ENCODE measurements at regions not wholly inside any gene's neighbourhood (a gene's known extent, or its start where the extent isn't known, plus 50 kb on each side); places are given as distances from the start of the nearest gene placed in this dataset.
A peak's percentile ranks its signal among the peaks of the same experiment; 100 is the strongest.

GRCh38 chr2:157936406-157936805 lies 60.3 kb upstream of the ACVR1 start:
- Histone ChIP-seq H2BK120ac (ENCODE audit: low read depth, low read length) (no peak overlapping the region), H3K14ac (ENCODE audit: low read length in 2 of 2) (no peak overlapping the region), H2BK12ac (ENCODE audit: low read length in 2 of 2) (no peak overlapping the region), H3K4me2 (ENCODE audit: low read length, poor library complexity, severe bottlenecking) (no peak overlapping the region), H3K23ac (ENCODE audit: low read length in 2 of 2) (no peak overlapping the region), H3K18ac (ENCODE audit: low read depth in 1 of 2, low read length in 2 of 2) (no peak overlapping the region), H3K27ac (ENCODE audit: low read length, poor library complexity, severe bottlenecking) (no peak overlapping the region), H4K8ac (ENCODE audit: low read length) (no peak overlapping the region), H3K79me1 (replicated peaks; ENCODE audit: low read length, poor library complexity, severe bottlenecking) (no peaks in the 10 kb centered on the region), H3K36me3 (ENCODE audit: control insufficient read depth in 1 of 2, insufficient read depth in 2 of 2, low read depth in 1 of 2, low read length in 2 of 2) (no peaks in the 10 kb centered on the region), H3K4me1 (ENCODE audit: control insufficient read depth, insufficient read depth, low read depth, low read length) (peaks cover 4% of the 10 kb centered on the region), H2BK15ac (ENCODE audit: low read depth, poor library complexity, severe bottlenecking) (no peak overlapping the region), H3K4ac (ENCODE audit: low read depth in 1 of 2, low read length in 2 of 2) (no peak overlapping the region), H3K9me3 (ENCODE audit: control insufficient read depth, low read length) (no peaks in the 10 kb centered on the region), H3K9ac (ENCODE audit: low read length) (no peak overlapping the region), H2AK5ac (ENCODE audit: low read length, severe bottlenecking) (no peak overlapping the region), H2AFZ (ENCODE audit: low read depth, low read length) (no peak overlapping the region), H4K91ac (ENCODE audit: low read length) (no peak overlapping the region), H3K27me3 (ENCODE audit: control insufficient read depth in 1 of 2, insufficient read depth in 1 of 2, low read length in 2 of 2) (peaks cover 0 to 6% of the 10 kb centered on the region in 2 experiments), H2BK5ac (ENCODE audit: low read depth, low read length, poor library complexity, severe bottlenecking) (no peak overlapping the region), H3K4me3 (ENCODE audit: insufficient read depth in 1 of 2, low read depth in 1 of 2, low read length in 2 of 2) (no peak overlapping the region)
- DNase-seq = no peak
- WGBS = 60% methylated on average over 1 of the region's 1 CpG

- no peak overlapping the region for H3K14ac ChIP-seq (ENCODE audit: low read length in 2 of 2)
- H2AK5ac ChIP-seq (ENCODE audit: low read length, severe bottlenecking) = no peak overlapping the region
- no peaks in the 10 kb centered on the region for H3K36me3 ChIP-seq (ENCODE audit: control insufficient read depth in 1 of 2, insufficient read depth in 2 of 2, low read depth in 1 of 2, low read length in 2 of 2)
- no peak overlapping the region for H3K4me2 ChIP-seq (ENCODE audit: low read length, poor library complexity, severe bottlenecking)
- no peak overlapping the region for H2BK12ac ChIP-seq (ENCODE audit: low read length in 2 of 2)
- H2AFZ ChIP-seq (ENCODE audit: low read depth, low read length) = no peak overlapping the region
- H3K4ac ChIP-seq (ENCODE audit: low read depth in 1 of 2, low read length in 2 of 2) = no peak overlapping the region
- peaks cover 0 to 6% of the 10 kb centered on the region in 2 experiments for H3K27me3 ChIP-seq (ENCODE audit: control insufficient read depth in 1 of 2, insufficient read depth in 1 of 2, low read length in 2 of 2)
- peaks cover 4% of the 10 kb centered on the region for H3K4me1 ChIP-seq (ENCODE audit: control insufficient read depth, insufficient read depth, low read depth, low read length)
- H3K23ac ChIP-seq (ENCODE audit: low read length in 2 of 2) = no peak overlapping the region
- H3K27ac ChIP-seq (ENCODE audit: low read length, poor library complexity, severe bottlenecking) = no peak overlapping the region
- H3K79me1 ChIP-seq (replicated peaks; ENCODE audit: low read length, poor library complexity, severe bottlenecking) = no peaks in the 10 kb centered on the region
- H3K9ac ChIP-seq (ENCODE audit: low read length) = no peak overlapping the region
- no peak overlapping the region for H3K18ac ChIP-seq (ENCODE audit: low read depth in 1 of 2, low read length in 2 of 2)
- no peak overlapping the region for H2BK15ac ChIP-seq (ENCODE audit: low read depth, poor library complexity, severe bottlenecking)
- no peaks in the 10 kb centered on the region for H3K9me3 ChIP-seq (ENCODE audit: control insufficient read depth, low read length)
- H3K4me3 ChIP-seq (ENCODE audit: insufficient read depth in 1 of 2, low read depth in 1 of 2, low read length in 2 of 2) = no peak overlapping the region
- WGBS = no CpG with 5 or more reads among the region's 2 CpGs
- H4K91ac ChIP-seq (ENCODE audit: low read length) = no peak overlapping the region
- H2BK5ac ChIP-seq (ENCODE audit: low read depth, low read length, poor library complexity, severe bottlenecking) = no peak overlapping the region
- H4K8ac ChIP-seq (ENCODE audit: low read length) = no peak overlapping the region
- DNase-seq = no peak
- no peak overlapping the region for H2BK120ac ChIP-seq (ENCODE audit: low read depth, low read length)
Observed at GRCh38 chr2:157935378-157935906, 59.3 kb upstream of the ACVR1 start.

- H4K8ac ChIP-seq (ENCODE audit: low read length) = no peak overlapping the region
- H3K79me1 ChIP-seq (replicated peaks; ENCODE audit: low read length, poor library complexity, severe bottlenecking) = no peaks in the 10 kb centered on the region
- H3K9ac ChIP-seq (ENCODE audit: low read length) = no peak overlapping the region
- peaks cover 2% of the 10 kb centered on the region for H3K4me1 ChIP-seq (ENCODE audit: control insufficient read depth, insufficient read depth, low read depth, low read length)
- no peak overlapping the region for H3K4me2 ChIP-seq (ENCODE audit: low read length, poor library complexity, severe bottlenecking)
- H3K9me3 ChIP-seq (ENCODE audit: control insufficient read depth, low read length) = no peaks in the 10 kb centered on the region
- H3K36me3 ChIP-seq (ENCODE audit: control insufficient read depth in 1 of 2, insufficient read depth in 2 of 2, low read depth in 1 of 2, low read length in 2 of 2) = no peaks in the 10 kb centered on the region
- H3K23ac ChIP-seq (ENCODE audit: low read length in 2 of 2) = no peak overlapping the region
- no peak overlapping the region for H3K4ac ChIP-seq (ENCODE audit: low read depth in 1 of 2, low read length in 2 of 2)
- H4K91ac ChIP-seq (ENCODE audit: low read length) = no peak overlapping the region
- no peak for DNase-seq
- H3K4me3 ChIP-seq (ENCODE audit: insufficient read depth in 1 of 2, low read depth in 1 of 2, low read length in 2 of 2) = no peak overlapping the region
- H3K14ac ChIP-seq (ENCODE audit: low read length in 2 of 2) = no peak overlapping the region
- no peak overlapping the region for H2BK5ac ChIP-seq (ENCODE audit: low read depth, low read length, poor library complexity, severe bottlenecking)
- H3K18ac ChIP-seq (ENCODE audit: low read depth in 1 of 2, low read length in 2 of 2) = no peak overlapping the region
- no peak overlapping the region for H2AK5ac ChIP-seq (ENCODE audit: low read length, severe bottlenecking)
- no peak overlapping the region for H2BK12ac ChIP-seq (ENCODE audit: low read length in 2 of 2)
- no peak overlapping the region for H2BK15ac ChIP-seq (ENCODE audit: low read depth, poor library complexity, severe bottlenecking)
- peaks cover 0 to 6% of the 10 kb centered on the region in 2 experiments for H3K27me3 ChIP-seq (ENCODE audit: control insufficient read depth in 1 of 2, insufficient read depth in 1 of 2, low read length in 2 of 2)
- H3K27ac ChIP-seq (ENCODE audit: low read length, poor library complexity, severe bottlenecking) = no peak overlapping the region
- H2BK120ac ChIP-seq (ENCODE audit: low read depth, low read length) = no peak overlapping the region
- WGBS = 31% methylated on average over 2 of the region's 3 CpGs
- no peak overlapping the region for H2AFZ ChIP-seq (ENCODE audit: low read depth, low read length)
Observed at GRCh38 chr2:157934684-157935377, 58.7 kb upstream of the ACVR1 start.

GRCh38 chr2:157933160-157933920 lies 57.2 kb upstream of the ACVR1 start:
- H3K9ac ChIP-seq (ENCODE audit: low read length) = no peak overlapping the region
- no peak overlapping the region for H3K27ac ChIP-seq (ENCODE audit: low read length, poor library complexity, severe bottlenecking)
- H3K4me3 ChIP-seq (ENCODE audit: insufficient read depth in 1 of 2, low read depth in 1 of 2, low read length in 2 of 2) = no peak overlapping the region
- H2BK120ac ChIP-seq (ENCODE audit: low read depth, low read length) = no peak overlapping the region
- H3K4me2 ChIP-seq (ENCODE audit: low read length, poor library complexity, severe bottlenecking) = no peak overlapping the region
- H2AK5ac ChIP-seq (ENCODE audit: low read length, severe bottlenecking) = no peak overlapping the region
- no peak overlapping the region for H4K8ac ChIP-seq (ENCODE audit: low read length)
- no peak overlapping the region for H3K18ac ChIP-seq (ENCODE audit: low read depth in 1 of 2, low read length in 2 of 2)
- no peak overlapping the region for H3K4ac ChIP-seq (ENCODE audit: low read depth in 1 of 2, low read length in 2 of 2)
- H3K9me3 ChIP-seq (ENCODE audit: control insufficient read depth, low read length) = peaks cover 5% of the 10 kb centered on the region
- no peak overlapping the region for H3K14ac ChIP-seq (ENCODE audit: low read length in 2 of 2)
- H3K4me1 ChIP-seq (ENCODE audit: control insufficient read depth, insufficient read depth, low read depth, low read length) = no peaks in the 10 kb centered on the region
- peak overlapping the region in 1 of 2 experiments; percentile 8 for H3K23ac ChIP-seq (ENCODE audit: low read length in 2 of 2)
- H2BK12ac ChIP-seq (ENCODE audit: low read length in 2 of 2) = no peak overlapping the region
- no peak overlapping the region for H4K91ac ChIP-seq (ENCODE audit: low read length)
- peaks cover 0 to 6% of the 10 kb centered on the region in 2 experiments for H3K27me3 ChIP-seq (ENCODE audit: control insufficient read depth in 1 of 2, insufficient read depth in 1 of 2, low read length in 2 of 2)
- H2AFZ ChIP-seq (ENCODE audit: low read depth, low read length) = no peak overlapping the region
- no peak for DNase-seq
- H2BK5ac ChIP-seq (ENCODE audit: low read depth, low read length, poor library complexity, severe bottlenecking) = no peak overlapping the region
- H2BK15ac ChIP-seq (ENCODE audit: low read depth, poor library complexity, severe bottlenecking) = no peak overlapping the region
- WGBS = 59% methylated on average over 6 of the region's 6 CpGs
- H3K36me3 ChIP-seq (ENCODE audit: control insufficient read depth in 1 of 2, insufficient read depth in 2 of 2, low read depth in 1 of 2, low read length in 2 of 2) = no peaks in the 10 kb centered on the region
- H3K79me1 ChIP-seq (replicated peaks; ENCODE audit: low read length, poor library complexity, severe bottlenecking) = no peaks in the 10 kb centered on the region
